ENCODE measurements at regions not wholly inside any gene's neighbourhood (a gene's known extent, or its start where the extent isn't known, plus 50 kb on each side); places are given as distances from the start of the nearest gene placed in this dataset.

DNA sequence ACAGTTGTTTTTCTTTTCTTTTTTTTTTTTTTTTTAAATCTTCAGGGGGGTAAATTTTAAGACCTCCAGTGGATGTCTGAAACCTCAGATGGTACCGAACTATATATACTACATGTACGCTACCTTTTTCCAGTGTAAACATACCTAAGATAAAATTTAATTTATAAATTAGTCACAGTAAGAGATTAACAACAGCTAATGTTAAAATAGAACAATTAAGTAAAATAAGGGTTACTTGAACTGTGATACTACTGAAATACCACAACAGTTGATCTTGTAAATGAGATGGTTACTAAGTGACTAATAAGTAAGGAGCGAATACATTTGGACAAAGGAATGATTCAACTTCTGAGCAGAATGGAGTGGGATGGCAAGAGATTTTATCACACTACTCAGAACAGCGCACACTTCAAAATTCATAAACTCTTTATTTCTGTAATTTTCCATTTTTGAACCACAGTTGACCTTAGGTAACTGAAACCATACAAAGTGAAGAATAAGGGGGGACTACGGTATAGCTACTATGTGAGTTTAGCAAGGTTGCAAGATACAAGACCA is 80.5 kb upstream of the PCED1B start:
- Histone ChIP-seq H3K4me1 (ENCODE audit: control insufficient read depth, extremely low read depth, insufficient read depth, low read length) (no peaks in the 10 kb centered on the region), H3K9me3 (replicated peaks; ENCODE audit: control insufficient read depth, insufficient read depth, low read length) (no peaks in the 10 kb centered on the region), H3K36me3 (ENCODE audit: control insufficient read depth in 2 of 2, extremely low read depth in 1 of 2, insufficient read depth in 2 of 2, low read length in 2 of 2) (no peaks in the 10 kb centered on the region), H3K4me3 (replicated peaks in 1 of 3; ENCODE audit: insufficient read depth in 1 of 3, low read depth in 1 of 3, low read length in 3 of 3) (no peak overlapping the region), H3K9me1 (replicated peaks; ENCODE audit: control insufficient read depth, extremely low read depth, insufficient read depth, low read length) (no peaks in the 10 kb centered on the region), H3K4me2 (ENCODE audit: insufficient read depth, low read length) (no peak overlapping the region), H3K9ac (replicated peaks; ENCODE audit: extremely low read depth, insufficient read depth, low read length) (no peak overlapping the region), H2AFZ (ENCODE audit: low read depth, low read length) (no peak overlapping the region), H3K27ac (ENCODE audit: insufficient read depth, low read depth, low read length) (no peak overlapping the region), H4K20me1 (replicated peaks; ENCODE audit: control insufficient read depth, extremely low read depth, insufficient read depth, low read length) (no peaks in the 10 kb centered on the region), H3K79me2 (ENCODE audit: control insufficient read depth, insufficient read depth, low read length) (no peaks in the 10 kb centered on the region), H3K27me3 (ENCODE audit: control insufficient read depth in 2 of 2, insufficient read depth in 2 of 2, low read length in 2 of 2) (peaks cover 0 to 5% of the 10 kb centered on the region in 2 experiments)
- intact Hi-C loops (cut with micrococcal nuclease), result loop anchor here (2.0 kb wide), 1 partner anchor 14 kb away; no protein-coding TSS in a partner anchor
- DNase-seq (ENCODE audit: low read depth, low spot score) (peak; percentile 8), FAIRE-seq (no peak)
- TF ChIP-seq, protein P1, sequence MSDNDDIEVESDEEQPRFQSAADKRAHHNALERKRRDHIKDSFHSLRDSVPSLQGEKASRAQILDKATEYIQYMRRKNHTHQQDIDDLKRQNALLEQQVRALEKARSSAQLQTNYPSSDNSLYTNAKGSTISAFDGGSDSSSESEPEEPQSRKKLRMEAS (IDR thresholded peaks at IDR 0.05; ENCODE audit: insufficient read depth, insufficient read length), result no peak
- TF ChIP-seq JUN (IDR thresholded peaks at IDR 0.05; ENCODE audit: borderline replicate concordance, insufficient read depth, insufficient read length, low read depth) (no peak), POLR2AphosphoS5 (IDR thresholded peaks at IDR 0.05; ENCODE audit: insufficient read depth, low read depth, low read length) (no peak), POLR2A (IDR thresholded peaks at IDR 0.05; ENCODE audit: low read depth, low read length) (no peak), FOS (IDR thresholded peaks at IDR 0.05; ENCODE audit: borderline replicate concordance, insufficient read depth, low read length) (no peak), GATA2 (IDR thresholded peaks at IDR 0.05; ENCODE audit: insufficient read depth, insufficient read length, low read depth, low read length) (peak; percentile 45), EZH2 (IDR thresholded peaks at IDR 0.05; ENCODE audit: borderline replicate concordance, low read depth, low read length, severe bottlenecking) (no peak), MYC (IDR thresholded peaks at IDR 0.05; ENCODE audit: low read depth, low read length) (no peak)
- TF ChIP-seq, protein P2, sequence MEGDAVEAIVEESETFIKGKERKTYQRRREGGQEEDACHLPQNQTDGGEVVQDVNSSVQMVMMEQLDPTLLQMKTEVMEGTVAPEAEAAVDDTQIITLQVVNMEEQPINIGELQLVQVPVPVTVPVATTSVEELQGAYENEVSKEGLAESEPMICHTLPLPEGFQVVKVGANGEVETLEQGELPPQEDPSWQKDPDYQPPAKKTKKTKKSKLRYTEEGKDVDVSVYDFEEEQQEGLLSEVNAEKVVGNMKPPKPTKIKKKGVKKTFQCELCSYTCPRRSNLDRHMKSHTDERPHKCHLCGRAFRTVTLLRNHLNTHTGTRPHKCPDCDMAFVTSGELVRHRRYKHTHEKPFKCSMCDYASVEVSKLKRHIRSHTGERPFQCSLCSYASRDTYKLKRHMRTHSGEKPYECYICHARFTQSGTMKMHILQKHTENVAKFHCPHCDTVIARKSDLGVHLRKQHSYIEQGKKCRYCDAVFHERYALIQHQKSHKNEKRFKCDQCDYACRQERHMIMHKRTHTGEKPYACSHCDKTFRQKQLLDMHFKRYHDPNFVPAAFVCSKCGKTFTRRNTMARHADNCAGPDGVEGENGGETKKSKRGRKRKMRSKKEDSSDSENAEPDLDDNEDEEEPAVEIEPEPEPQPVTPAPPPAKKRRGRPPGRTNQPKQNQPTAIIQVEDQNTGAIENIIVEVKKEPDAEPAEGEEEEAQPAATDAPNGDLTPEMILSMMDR (IDR thresholded peaks at IDR 0.05; ENCODE audit: extremely low read depth in 1 of 2, insufficient read depth in 1 of 2, low read depth in 1 of 2, low read length in 2 of 2), result no peak
- dilution Hi-C loops (cut with MboI; ENCODE audit: extremely low pct_ligation_motif_present, low sequenced_read_pairs), result no loop called here
- CTCF ChIA-PET, result interaction anchor here (0.7 to 1.9 kb wide), 6 partner anchors 12 to 874 kb away, joined by 3 to 8 read pairs (median 5); no protein-coding TSS in a partner anchor
- BruUV-seq (replicated peaks), result no TSS peak
- POLR2A ChIA-PET, result interaction anchor here (0.7 kb wide), 2 partner anchors 407 to 1171 kb away, joined by 3 to 5 read pairs; no protein-coding TSS in a partner anchor

Measured in endothelial cell of umbilical vein (primary cell).